Activated T-cell treated with anti-CD3 and anti-CD28 coated beads for 1 hour (primary cell): ENCODE measurements at regions not wholly inside any gene's neighbourhood (a gene's known extent, or its start where the extent isn't known, plus 50 kb on each side); places are given as distances from the start of the nearest gene placed in this dataset.
"Not testable (repeated sequence)": the region's sequence is repeated elsewhere in the genome, so short reads cannot be mapped to it uniquely, and the experiment has no call there.

Experiments used
- DNase-seq: peaks from one replicate; pipeline ENCODE4 v3.0.0-alpha.2; 2020; ENCODE audit warnings: low read depth

- no peak for DNase-seq
These were observed 68.5 kb downstream of the MRPL36 start for GRCh38 chr5:1731091-1731639.

GRCh38 chr5:1730487-1730847 is 69.2 kb downstream of the MRPL36 start:
- no peak for DNase-seq

GRCh38 chr5:1729641-1730486 is 69.8 kb downstream of the MRPL36 start:
- no peak for DNase-seq

GRCh38 chr5:1728846-1729245 is 70.8 kb downstream of the MRPL36 start:
- DNase-seq: no peak

- no peak for DNase-seq
These were observed 72.1 kb downstream of the MRPL36 start for GRCh38 chr5:1727571-1727970.

- DNase-seq: no peak
These were observed 72.7 kb downstream of the MRPL36 start for GRCh38 chr5:1726956-1727355.

GRCh38 chr5:1726469-1726865 is 73.2 kb downstream of the MRPL36 start:
- no peak for DNase-seq

- DNase-seq: no peak
These were observed 73.8 kb downstream of the MRPL36 start for GRCh38 chr5:1725641-1726468.

GRCh38 chr5:1724822-1725602 is 74.6 kb downstream of the MRPL36 start:
- DNase-seq: no peak

- DNase-seq: no peak
These were observed 75.4 kb downstream of the MRPL36 start for GRCh38 chr5:1723957-1724821.

- no peak for DNase-seq
These were observed 76.2 kb downstream of the MRPL36 start for GRCh38 chr5:1723476-1723875.

- no peak for DNase-seq
These were observed 76.8 kb downstream of the MRPL36 start for GRCh38 chr5:1722877-1723276.

- no peak for DNase-seq
These were observed 79.1 kb downstream of the MRPL36 start for GRCh38 chr5:1720396-1721110.

- DNase-seq: no peak
These were observed 79.8 kb downstream of the MRPL36 start for GRCh38 chr5:1719860-1720259.

GRCh38 chr5:1718669-1719068 is 81.0 kb downstream of the MRPL36 start:
- no peak for DNase-seq

GRCh38 chr5:1710091-1710490 is 89.5 kb downstream of the MRPL36 start:
- not testable (repeated sequence) for DNase-seq

GRCh38 chr5:1709171-1709803 is 90.3 kb downstream of the MRPL36 start:
- DNase-seq: no peak

GRCh38 chr5:1708592-1709141 is 91.0 kb downstream of the MRPL36 start:
- DNase-seq: no peak

GRCh38 chr5:1707467-1707866 is 92.2 kb downstream of the MRPL36 start:
- no peak for DNase-seq

- DNase-seq: no peak
These were observed 93.2 kb downstream of the MRPL36 start for GRCh38 chr5:1706428-1706827.
